ENCODE measurements at regions not wholly inside any gene's neighbourhood (a gene's known extent, or its start where the extent isn't known, plus 50 kb on each side); places are given as distances from the start of the nearest gene placed in this dataset.

- dilution Hi-C loops (cut with MboI; ENCODE audit: extremely low pct_ligation_motif_present, low sequenced_read_pairs), result no loop called here
- no TSS peak for BruUV-seq (replicated peaks)
- peak; percentile 62 for FAIRE-seq
- H3K27ac ChIP-seq (ENCODE audit: insufficient read depth, low read depth, low read length), result peak overlapping the region; percentile 44
- no peaks in the 10 kb centered on the region for H3K9me1 ChIP-seq (replicated peaks; ENCODE audit: control insufficient read depth, extremely low read depth, insufficient read depth, low read length)
- no peaks in the 10 kb centered on the region for H3K36me3 ChIP-seq (ENCODE audit: control insufficient read depth in 2 of 2, extremely low read depth in 1 of 2, insufficient read depth in 2 of 2, low read length in 2 of 2)
- peak overlapping the region; percentile 48 for H3K9ac ChIP-seq (replicated peaks; ENCODE audit: extremely low read depth, insufficient read depth, low read length)
- ChIA-PET CTCF (interaction anchor here (0.7 to 2.5 kb wide), 7 partner anchors 9 to 484 kb away, joined by 3 to 11 read pairs (median 4); no protein-coding TSS in a partner anchor), POLR2A (no interaction called here)
- peak overlapping the region; percentile 83 for H2AFZ ChIP-seq (ENCODE audit: low read depth, low read length)
- DNase-seq (ENCODE audit: low read depth, low spot score), result peak; percentile 48
- H3K9me3 ChIP-seq (replicated peaks; ENCODE audit: control insufficient read depth, insufficient read depth, low read length), result no peaks in the 10 kb centered on the region
- peaks cover 2 to 5% of the 10 kb centered on the region in 2 experiments for H3K27me3 ChIP-seq (ENCODE audit: control insufficient read depth in 2 of 2, insufficient read depth in 2 of 2, low read length in 2 of 2)
- TF ChIP-seq EZH2 (IDR thresholded peaks at IDR 0.05; ENCODE audit: borderline replicate concordance, low read depth, low read length, severe bottlenecking), result no peak
- TF ChIP-seq GATA2 (IDR thresholded peaks at IDR 0.05; ENCODE audit: insufficient read depth, insufficient read length, low read depth, low read length), result no peak
- no peak for TF ChIP-seq FOS (IDR thresholded peaks at IDR 0.05; ENCODE audit: borderline replicate concordance, insufficient read depth, low read length)
- TF ChIP-seq, protein P1, sequence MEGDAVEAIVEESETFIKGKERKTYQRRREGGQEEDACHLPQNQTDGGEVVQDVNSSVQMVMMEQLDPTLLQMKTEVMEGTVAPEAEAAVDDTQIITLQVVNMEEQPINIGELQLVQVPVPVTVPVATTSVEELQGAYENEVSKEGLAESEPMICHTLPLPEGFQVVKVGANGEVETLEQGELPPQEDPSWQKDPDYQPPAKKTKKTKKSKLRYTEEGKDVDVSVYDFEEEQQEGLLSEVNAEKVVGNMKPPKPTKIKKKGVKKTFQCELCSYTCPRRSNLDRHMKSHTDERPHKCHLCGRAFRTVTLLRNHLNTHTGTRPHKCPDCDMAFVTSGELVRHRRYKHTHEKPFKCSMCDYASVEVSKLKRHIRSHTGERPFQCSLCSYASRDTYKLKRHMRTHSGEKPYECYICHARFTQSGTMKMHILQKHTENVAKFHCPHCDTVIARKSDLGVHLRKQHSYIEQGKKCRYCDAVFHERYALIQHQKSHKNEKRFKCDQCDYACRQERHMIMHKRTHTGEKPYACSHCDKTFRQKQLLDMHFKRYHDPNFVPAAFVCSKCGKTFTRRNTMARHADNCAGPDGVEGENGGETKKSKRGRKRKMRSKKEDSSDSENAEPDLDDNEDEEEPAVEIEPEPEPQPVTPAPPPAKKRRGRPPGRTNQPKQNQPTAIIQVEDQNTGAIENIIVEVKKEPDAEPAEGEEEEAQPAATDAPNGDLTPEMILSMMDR (IDR thresholded peaks at IDR 0.05; ENCODE audit: extremely low read depth in 1 of 2, insufficient read depth in 1 of 2, low read depth in 1 of 2, low read length in 2 of 2), result peak; percentile 88 to 94
- TF ChIP-seq POLR2AphosphoS5 (IDR thresholded peaks at IDR 0.05; ENCODE audit: insufficient read depth, low read depth, low read length), result peak; percentile 41
- no peak for TF ChIP-seq POLR2A (IDR thresholded peaks at IDR 0.05; ENCODE audit: low read depth, low read length)
- TF ChIP-seq JUN (IDR thresholded peaks at IDR 0.05; ENCODE audit: borderline replicate concordance, insufficient read depth, insufficient read length, low read depth), result no peak
- TF ChIP-seq, protein P2, sequence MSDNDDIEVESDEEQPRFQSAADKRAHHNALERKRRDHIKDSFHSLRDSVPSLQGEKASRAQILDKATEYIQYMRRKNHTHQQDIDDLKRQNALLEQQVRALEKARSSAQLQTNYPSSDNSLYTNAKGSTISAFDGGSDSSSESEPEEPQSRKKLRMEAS (IDR thresholded peaks at IDR 0.05; ENCODE audit: insufficient read depth, insufficient read length), result no peak
- no peak for TF ChIP-seq MYC (IDR thresholded peaks at IDR 0.05; ENCODE audit: low read depth, low read length)
- peaks cover 7% of the 10 kb centered on the region for H3K4me1 ChIP-seq (ENCODE audit: control insufficient read depth, extremely low read depth, insufficient read depth, low read length)
- peak overlapping the region; percentile 19 to 32 (median 21) for H3K4me3 ChIP-seq (replicated peaks in 1 of 3; ENCODE audit: insufficient read depth in 1 of 3, low read depth in 1 of 3, low read length in 3 of 3)
- intact Hi-C loops (cut with micrococcal nuclease), result loop anchor here (1.0 kb wide), 2 partner anchors 85 to 484 kb away; no protein-coding TSS in a partner anchor
- no peaks in the 10 kb centered on the region for H3K79me2 ChIP-seq (ENCODE audit: control insufficient read depth, insufficient read depth, low read length)
- H4K20me1 ChIP-seq (replicated peaks; ENCODE audit: control insufficient read depth, extremely low read depth, insufficient read depth, low read length), result no peaks in the 10 kb centered on the region
- H3K4me2 ChIP-seq (ENCODE audit: insufficient read depth, low read length), result peak overlapping the region; percentile 71
Observed at GRCh38 chr20:4592316-4593148, 93.7 kb upstream of the PRNP start.
